NCI-H748 (cell line): ENCODE measurements at regions not wholly inside any gene's neighbourhood (a gene's known extent, or its start where the extent isn't known, plus 50 kb on each side); places are given as distances from the start of the nearest gene placed in this dataset.
A peak's percentile ranks its signal among the peaks of the same experiment; 100 is the strongest.
"Not testable (repeated sequence)": the region's sequence is repeated elsewhere in the genome, so short reads cannot be mapped to it uniquely, and the experiment has no call there.

Experiments used
- DNase-seq: peaks from one replicate; lab custom pipeline; 2025; ENCODE audit not compliant: unreplicated experiment; lab: John Stamatoyannopoulos, UW

GRCh38 chr21:36591326-36591970 is 107.5 kb upstream of the SIM2 start:
- DNase-seq = no peak

GRCh38 chr21:36596174-36596573 is 102.7 kb upstream of the SIM2 start:
- no peak for DNase-seq

- DNase-seq = no peak
Observed at GRCh38 chr21:36601362-36601761, 97.6 kb upstream of the SIM2 start.

GRCh38 chr21:36602735-36603134 is 96.2 kb upstream of the SIM2 start:
- no peak for DNase-seq

GRCh38 chr21:36603221-36603620 is 95.7 kb upstream of the SIM2 start:
- DNase-seq = no peak

- no peak for DNase-seq
Observed at GRCh38 chr21:36605426-36605825, 93.5 kb upstream of the SIM2 start.

GRCh38 chr21:36606287-36606982 is 92.5 kb upstream of the SIM2 start:
- DNase-seq = no peak

GRCh38 chr21:36606983-36607325 is 92.0 kb upstream of the SIM2 start:
- DNase-seq = no peak

GRCh38 chr21:36608041-36608896 is 90.6 kb upstream of the SIM2 start:
- no peak for DNase-seq

GRCh38 chr21:36608897-36609225 is 90.1 kb upstream of the SIM2 start:
- DNase-seq = no peak

GRCh38 chr21:36609654-36610053 is 89.3 kb upstream of the SIM2 start:
- no peak for DNase-seq

GRCh38 chr21:36610201-36610600 is 88.7 kb upstream of the SIM2 start:
- no peak for DNase-seq

- no peak for DNase-seq
Observed at GRCh38 chr21:36610935-36611334, 88.0 kb upstream of the SIM2 start.

GRCh38 chr21:36611379-36611778 is 87.5 kb upstream of the SIM2 start:
- DNase-seq = no peak

- peak; percentile 29 for DNase-seq
Observed at GRCh38 chr21:36613059-36613458, 85.9 kb upstream of the SIM2 start.

- DNase-seq = no peak
Observed at GRCh38 chr21:36613554-36613953, 85.4 kb upstream of the SIM2 start.

- no peak for DNase-seq
Observed at GRCh38 chr21:36615274-36615964, 83.5 kb upstream of the SIM2 start.

- DNase-seq = not testable (repeated sequence)
Observed at GRCh38 chr21:36616773-36617172, 82.1 kb upstream of the SIM2 start.

GRCh38 chr21:36621794-36622193 is 77.1 kb upstream of the SIM2 start:
- DNase-seq = not testable (repeated sequence)

GRCh38 chr21:36624105-36624504 is 74.8 kb upstream of the SIM2 start:
- no peak for DNase-seq

GRCh38 chr21:36626791-36627190 is 72.1 kb upstream of the SIM2 start:
- DNase-seq = no peak

- no peak for DNase-seq
Observed at GRCh38 chr21:36627242-36627641, 71.7 kb upstream of the SIM2 start.
